GM19193 (cell line): ENCODE measurements at regions not wholly inside any gene's neighbourhood (a gene's known extent, or its start where the extent isn't known, plus 50 kb on each side); places are given as distances from the start of the nearest gene placed in this dataset.

Source experiments
- POLR2A ChIP-seq: IDR thresholded peaks from 4 replicates; pipeline ENCODE4 v1.6.1; 2011; ENCODE audit not compliant: insufficient read depth, insufficient read length; ENCODE audit errors: extremely low read depth

- TF ChIP-seq POLR2A: no peak
Observed at GRCh38 chr14:34241185-34241711, 220.8 kb downstream of the SPTSSA start.

GRCh38 chr14:34238610-34239009 is 223.4 kb downstream of the SPTSSA start:
- no peak for TF ChIP-seq POLR2A

GRCh38 chr14:34237677-34238076 is 224.4 kb downstream of the SPTSSA start:
- no peak for TF ChIP-seq POLR2A

- no peak for TF ChIP-seq POLR2A
Observed at GRCh38 chr14:34237081-34237480, 225.0 kb downstream of the SPTSSA start.

GRCh38 chr14:34235643-34236300 is 226.3 kb downstream of the SPTSSA start:
- no peak for TF ChIP-seq POLR2A

- no peak for TF ChIP-seq POLR2A
Observed at GRCh38 chr14:34234258-34234657, 227.8 kb downstream of the SPTSSA start.

GRCh38 chr14:34233619-34234018 is 228.4 kb downstream of the SPTSSA start:
- TF ChIP-seq POLR2A: no peak

GRCh38 chr14:34232790-34233189 is 229.2 kb downstream of the SPTSSA start:
- no peak for TF ChIP-seq POLR2A

- TF ChIP-seq POLR2A: no peak
Observed at GRCh38 chr14:34231626-34232025, 230.4 kb downstream of the SPTSSA start.

- no peak for TF ChIP-seq POLR2A
Observed at GRCh38 chr14:34229140-34229539, 232.9 kb downstream of the SPTSSA start.

GRCh38 chr14:34228650-34228976 is 233.4 kb downstream of the SPTSSA start:
- no peak for TF ChIP-seq POLR2A

GRCh38 chr14:34227834-34228649 is 234.0 kb downstream of the SPTSSA start:
- no peak for TF ChIP-seq POLR2A

GRCh38 chr14:34224221-34224620 is 237.8 kb downstream of the SPTSSA start:
- TF ChIP-seq POLR2A: no peak

- no peak for TF ChIP-seq POLR2A
Observed at GRCh38 chr14:34223373-34224148, 238.5 kb downstream of the SPTSSA start.

- no peak for TF ChIP-seq POLR2A
Observed at GRCh38 chr14:34222867-34223266, 239.2 kb downstream of the SPTSSA start.
